GM12878 (cell line): ENCODE measurements at regions not wholly inside any gene's neighbourhood (a gene's known extent, or its start where the extent isn't known, plus 50 kb on each side); places are given as distances from the start of the nearest gene placed in this dataset.

ENCODE experiments used
- ATAC-seq: fragments of 200-7000 bp; cut with Tn5 transposase; 3 replicates; pipeline ENCODE4 v1.9.1; 2020; ENCODE audit warnings: mild to moderate bottlenecking, moderate library complexity
- BruUV-seq: library from RNA; stranded (reverse); fragments of 400-500 nt; replicated peaks from 2 replicates; lab custom pipeline; 2021; lab: Mats Ljungman, UMichigan
- CTCF ChIA-PET: fragments of 300-600 bp; sonication (Branson Sonifier 250); formaldehyde crosslinking; extraction: SDS; loops from one replicate; lab custom pipeline; 2021; ENCODE audit warnings: inconsistent platforms; lab: Yijun Ruan, JAX
- POLR2A ChIA-PET: fragments of 350-600 bp; formaldehyde crosslinking; extraction: SDS; loops from one replicate; lab custom pipeline; 2021; ENCODE audit warnings: inconsistent platforms; lab: Charles Lee
- RAD21 ChIA-PET: fragments of 300-600 bp; sonication (Branson Sonifier 250); formaldehyde crosslinking; loops from one replicate; lab custom pipeline; 2023; ENCODE audit warnings: antibody characterized with exemption; ENCODE audit not compliant: unreplicated experiment; lab: Charles Lee
- SMC1A ChIA-PET: fragments of 300-600 bp; sonication (Branson Sonifier 250); formaldehyde crosslinking; loops from one replicate; lab custom pipeline; 2023; ENCODE audit not compliant: unreplicated experiment, uncharacterized antibody; lab: Charles Lee
- DNase-seq: peaks from one replicate; pipeline ENCODE4 v3.0.0-alpha.2; 2011; ENCODE audit warnings: low read depth, low spot score
- FAIRE-seq: peaks from 3 replicates; lab custom pipeline; 2011; peaks lifted over from hg19 to GRCh38; lab: Jason Lieb, UNC
- H2AFZ ChIP-seq: 2 replicates; pipeline ENCODE4 v1.6.0; 2011; ENCODE audit warnings: low read depth, low read length, control low read depth; ENCODE audit not compliant: control insufficient read depth
- H3K27ac ChIP-seq: 2 replicates; pipeline ENCODE4 v1.5.1; 2011; ENCODE audit warnings: control low read depth; ENCODE audit not compliant: control insufficient read depth, insufficient read depth
- H3K27me3 ChIP-seq, 2 experiments: replicated peaks in 1 of 2; 2 replicates each; pipeline versions ENCODE4 v1.6.0 to v1.6.1; 2011; ENCODE audit warnings: low read length in 1 of 2; ENCODE audit not compliant: control insufficient read depth in 2 of 2, insufficient read depth in 2 of 2
- H3K36me3 ChIP-seq, 2 experiments: 2 replicates each; pipeline ENCODE4 v1.5.1; 2011; ENCODE audit warnings: low read length in 1 of 2; ENCODE audit not compliant: control insufficient read depth in 2 of 2, insufficient read depth in 2 of 2
- H3K4me1 ChIP-seq: 2 replicates; pipeline ENCODE4 v1.6.1; 2011; ENCODE audit warnings: mild to moderate bottlenecking, low read length, moderate library complexity, mixed read lengths; ENCODE audit not compliant: control insufficient read depth, insufficient read depth
- H3K4me2 ChIP-seq: 2 replicates; pipeline ENCODE4 v1.6.0; 2011; ENCODE audit warnings: control low read depth; ENCODE audit not compliant: control insufficient read depth, insufficient read depth
- H3K4me3 ChIP-seq: fragments of 200-600 bp; sonication (generic); 2 replicates; pipeline ENCODE4 v1.5.1; 2016
- H3K79me2 ChIP-seq: 2 replicates; pipeline ENCODE4 v1.6.0; 2011; ENCODE audit warnings: low read length; ENCODE audit not compliant: control insufficient read depth, insufficient read depth
- H3K9ac ChIP-seq: 2 replicates; pipeline ENCODE4 v1.8.0; 2011; ENCODE audit warnings: low read length, control low read depth, mixed read lengths; ENCODE audit not compliant: control insufficient read depth, insufficient read depth
- H3K9me3 ChIP-seq: replicated peaks from 3 replicates; pipeline ENCODE4 v1.5.1; 2011; ENCODE audit warnings: mild to moderate bottlenecking, low read length; ENCODE audit not compliant: control insufficient read depth, insufficient read depth
- H4K20me1 ChIP-seq: 2 replicates; pipeline ENCODE4 v1.6.0; 2011; ENCODE audit not compliant: control insufficient read depth, insufficient read depth
- CBFB ChIP-seq: IDR thresholded peaks from 2 replicates; pipeline ENCODE4 v1.6.1; 2016; ENCODE audit warnings: antibody characterized with exemption, low read depth
- CREB1 ChIP-seq: IDR thresholded peaks from 2 replicates; pipeline ENCODE4 v1.6.1; 2012; ENCODE audit warnings: low read depth, mild to moderate bottlenecking, inconsistent platforms
- ESRRA ChIP-seq: IDR thresholded peaks from 2 replicates; pipeline ENCODE4 v1.6.1; 2012; ENCODE audit warnings: mild to moderate bottlenecking, low read length, improper control_type of control experiment
- FOXK2 ChIP-seq: fragments of 450-650 bp; IDR thresholded peaks from 2 replicates; pipeline ENCODE4 v1.6.1; 2017; ENCODE audit warnings: mild to moderate bottlenecking, moderate library complexity
- IKZF2 ChIP-seq, 2 experiments: fragments of 450-650 bp; IDR thresholded peaks; 2 replicates each; pipeline ENCODE4 v1.6.1; 2017; ENCODE audit warnings: mild to moderate bottlenecking in 2 of 2, moderate library complexity in 2 of 2
- PML ChIP-seq: IDR thresholded peaks from 2 replicates; pipeline ENCODE4 v1.6.1; 2012; ENCODE audit warnings: low read length, inconsistent platforms
- POLR2A ChIP-seq: IDR thresholded peaks from 2 replicates; pipeline ENCODE4 v1.6.1; 2011; ENCODE audit warnings: low read depth, mild to moderate bottlenecking, low read length
- SIX5 ChIP-seq: IDR thresholded peaks from 2 replicates; pipeline ENCODE4 v1.6.1; 2011; ENCODE audit warnings: mild to moderate bottlenecking, low read depth, low read length, moderate library complexity; ENCODE audit not compliant: severe bottlenecking
- YY1 ChIP-seq: IDR thresholded peaks from 2 replicates; pipeline ENCODE4 v1.6.1; 2011; ENCODE audit warnings: low read depth, mild to moderate bottlenecking, low read length
- WGBS: methylation state at CpG from one replicate; pipeline ENCODE4 v1.1.6; 2016; ENCODE audit warnings: low lambda C conversion rate; ENCODE audit not compliant: insufficient replicate concordance, insufficient coverage; ENCODE audit errors: missing lambda C conversion rate; 5-methylcytosine and 5-hydroxymethylcytosine counted together
- in situ Hi-C: fragments of 300-500 bp; cut with MboI; formaldehyde crosslinking; loops from 9 replicates; pipeline ENCODE4 v1.14.3; 2018; ENCODE audit warnings: mixed read lengths
- intact Hi-C: fragments of 100-400 bp; cut with micrococcal nuclease; formaldehyde crosslinking; loops from one replicate; pipeline ENCODE4 v1.14.2; 2022; ENCODE audit not compliant: unreplicated experiment
- TF ChIP-seq, protein P1 (sequence below): IDR thresholded peaks from 2 replicates; pipeline ENCODE4 v1.6.1; 2012; ENCODE audit warnings: improper control_type of control experiment, low read depth, low read length; ENCODE audit not compliant: insufficient replicate concordance
- TF ChIP-seq, protein P2 (sequence below), 3 experiments: IDR thresholded peaks in 2 of 3; conservative IDR thresholded peaks in 1 of 3; 2 replicates each; pipeline ENCODE4 v1.5.1; 2011; ENCODE audit warnings: low read depth in 3 of 3, low read length in 3 of 3, mild to moderate bottlenecking in 3 of 3, control low read depth in 2 of 3, moderate library complexity in 2 of 3, inconsistent platforms in 1 of 3, mixed read lengths in 1 of 3; ENCODE audit not compliant: control insufficient read depth in 2 of 3, insufficient read depth in 1 of 3; ENCODE audit errors: extremely low read depth in 1 of 3

DNA sequence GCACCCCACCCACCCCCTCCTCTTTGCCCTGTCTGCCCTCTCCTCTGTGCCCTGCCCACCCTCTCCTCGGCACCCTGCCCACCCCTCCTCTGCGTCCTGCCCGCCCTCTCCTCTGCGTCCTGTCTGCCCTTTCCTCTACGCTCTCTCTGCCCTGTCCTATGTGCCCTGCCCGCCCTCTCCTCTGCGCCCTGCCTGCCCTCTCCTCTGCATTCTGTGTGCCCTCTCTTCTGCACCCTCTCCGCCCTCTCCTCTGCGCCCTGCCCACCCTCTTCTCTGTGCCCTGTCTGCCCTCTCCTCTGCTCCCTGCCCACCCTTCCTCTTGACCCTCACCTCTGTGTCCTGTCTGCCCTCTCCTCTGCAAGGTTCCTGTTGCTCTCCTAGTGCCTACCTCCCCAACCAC, 233.6 kb downstream of the SMAD2 start:
- WGBS, result 0% methylated on average over 1 of the region's 9 CpGs
- intact Hi-C loops, result no loop called here
- ATAC-seq, result no peak

DNA sequence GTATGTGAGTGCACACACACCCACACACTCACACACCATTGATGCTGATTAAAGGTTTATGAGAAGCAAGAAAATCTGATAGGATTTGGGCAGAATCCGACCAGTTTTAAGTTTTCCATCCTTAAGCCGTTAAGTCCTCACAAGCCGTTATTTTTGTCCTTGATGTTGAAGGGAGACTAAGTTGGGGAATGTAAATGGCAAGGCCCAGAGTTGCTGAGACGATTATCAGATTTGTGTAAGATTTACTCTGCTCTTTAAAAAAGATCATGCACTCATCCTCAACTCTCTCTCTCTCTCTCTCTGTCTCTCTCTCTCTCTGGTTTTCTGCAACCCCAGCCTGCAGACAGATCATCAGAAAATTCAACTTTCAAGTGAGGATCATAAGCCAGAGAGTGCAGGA, 238.8 kb downstream of the SMAD2 start:
- ATAC-seq (no peak), FAIRE-seq (no peak), DNase-seq (no peak)
- Histone ChIP-seq H3K36me3 (no peaks in the 10 kb centered on the region), H3K9me3 (no peaks in the 10 kb centered on the region), H3K9ac (no peak overlapping the region), H3K4me3 (no peak overlapping the region), H3K4me2 (no peak overlapping the region), H2AFZ (no peak overlapping the region), H4K20me1 (no peaks in the 10 kb centered on the region), H3K4me1 (no peaks in the 10 kb centered on the region), H3K27me3 (no peaks in the 10 kb centered on the region), H3K79me2 (no peaks in the 10 kb centered on the region), H3K27ac (no peak overlapping the region)
- intact Hi-C loops, result no loop called here
- WGBS, result 46% methylated on average over 4 of the region's 4 CpGs
- CTCF ChIA-PET, result no interaction called here
- POLR2A ChIA-PET, result no interaction called here
- no TSS peak for BruUV-seq
- RAD21 ChIA-PET, result no interaction called here
- in situ Hi-C loops, result no loop called here
- SMC1A ChIA-PET, result no interaction called here
- TF ChIP-seq POLR2A (no peak), CBFB (no peak), PML (no peak), ESRRA (no peak), CREB1 (no peak)
- TF ChIP-seq, protein P1, sequence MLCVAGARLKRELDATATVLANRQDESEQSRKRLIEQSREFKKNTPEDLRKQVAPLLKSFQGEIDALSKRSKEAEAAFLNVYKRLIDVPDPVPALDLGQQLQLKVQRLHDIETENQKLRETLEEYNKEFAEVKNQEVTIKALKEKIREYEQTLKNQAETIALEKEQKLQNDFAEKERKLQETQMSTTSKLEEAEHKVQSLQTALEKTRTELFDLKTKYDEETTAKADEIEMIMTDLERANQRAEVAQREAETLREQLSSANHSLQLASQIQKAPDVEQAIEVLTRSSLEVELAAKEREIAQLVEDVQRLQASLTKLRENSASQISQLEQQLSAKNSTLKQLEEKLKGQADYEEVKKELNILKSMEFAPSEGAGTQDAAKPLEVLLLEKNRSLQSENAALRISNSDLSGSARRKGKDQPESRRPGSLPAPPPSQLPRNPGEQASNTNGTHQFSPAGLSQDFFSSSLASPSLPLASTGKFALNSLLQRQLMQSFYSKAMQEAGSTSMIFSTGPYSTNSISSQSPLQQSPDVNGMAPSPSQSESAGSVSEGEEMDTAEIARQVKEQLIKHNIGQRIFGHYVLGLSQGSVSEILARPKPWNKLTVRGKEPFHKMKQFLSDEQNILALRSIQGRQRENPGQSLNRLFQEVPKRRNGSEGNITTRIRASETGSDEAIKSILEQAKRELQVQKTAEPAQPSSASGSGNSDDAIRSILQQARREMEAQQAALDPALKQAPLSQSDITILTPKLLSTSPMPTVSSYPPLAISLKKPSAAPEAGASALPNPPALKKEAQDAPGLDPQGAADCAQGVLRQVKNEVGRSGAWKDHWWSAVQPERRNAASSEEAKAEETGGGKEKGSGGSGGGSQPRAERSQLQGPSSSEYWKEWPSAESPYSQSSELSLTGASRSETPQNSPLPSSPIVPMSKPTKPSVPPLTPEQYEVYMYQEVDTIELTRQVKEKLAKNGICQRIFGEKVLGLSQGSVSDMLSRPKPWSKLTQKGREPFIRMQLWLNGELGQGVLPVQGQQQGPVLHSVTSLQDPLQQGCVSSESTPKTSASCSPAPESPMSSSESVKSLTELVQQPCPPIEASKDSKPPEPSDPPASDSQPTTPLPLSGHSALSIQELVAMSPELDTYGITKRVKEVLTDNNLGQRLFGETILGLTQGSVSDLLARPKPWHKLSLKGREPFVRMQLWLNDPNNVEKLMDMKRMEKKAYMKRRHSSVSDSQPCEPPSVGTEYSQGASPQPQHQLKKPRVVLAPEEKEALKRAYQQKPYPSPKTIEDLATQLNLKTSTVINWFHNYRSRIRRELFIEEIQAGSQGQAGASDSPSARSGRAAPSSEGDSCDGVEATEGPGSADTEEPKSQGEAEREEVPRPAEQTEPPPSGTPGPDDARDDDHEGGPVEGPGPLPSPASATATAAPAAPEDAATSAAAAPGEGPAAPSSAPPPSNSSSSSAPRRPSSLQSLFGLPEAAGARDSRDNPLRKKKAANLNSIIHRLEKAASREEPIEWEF, result no peak

More for the DNA sequence above, 233.6 kb downstream of the SMAD2 start:
- H4K20me1 ChIP-seq, result no peaks in the 10 kb centered on the region
- CTCF ChIA-PET, result no interaction called here
- no peaks in the 10 kb centered on the region for H3K27me3 ChIP-seq
- H3K4me2 ChIP-seq, result no peak overlapping the region
- FAIRE-seq, result no peak
- no peak overlapping the region for H3K9ac ChIP-seq
- H3K79me2 ChIP-seq, result no peaks in the 10 kb centered on the region
- no peak overlapping the region for H2AFZ ChIP-seq
- H3K36me3 ChIP-seq, result no peaks in the 10 kb centered on the region
- no peaks in the 10 kb centered on the region for H3K4me1 ChIP-seq
- H3K27ac ChIP-seq, result no peak overlapping the region
- in situ Hi-C loops, result no loop called here
- BruUV-seq, result no TSS peak
- TF ChIP-seq POLR2A, result no peak
- TF ChIP-seq SIX5, result no peak
- TF ChIP-seq FOXK2, result no peak
- no peak for TF ChIP-seq IKZF2 (IDR thresholded peaks at IDR 0.05)
- TF ChIP-seq YY1, result no peak
- TF ChIP-seq, protein P2, sequence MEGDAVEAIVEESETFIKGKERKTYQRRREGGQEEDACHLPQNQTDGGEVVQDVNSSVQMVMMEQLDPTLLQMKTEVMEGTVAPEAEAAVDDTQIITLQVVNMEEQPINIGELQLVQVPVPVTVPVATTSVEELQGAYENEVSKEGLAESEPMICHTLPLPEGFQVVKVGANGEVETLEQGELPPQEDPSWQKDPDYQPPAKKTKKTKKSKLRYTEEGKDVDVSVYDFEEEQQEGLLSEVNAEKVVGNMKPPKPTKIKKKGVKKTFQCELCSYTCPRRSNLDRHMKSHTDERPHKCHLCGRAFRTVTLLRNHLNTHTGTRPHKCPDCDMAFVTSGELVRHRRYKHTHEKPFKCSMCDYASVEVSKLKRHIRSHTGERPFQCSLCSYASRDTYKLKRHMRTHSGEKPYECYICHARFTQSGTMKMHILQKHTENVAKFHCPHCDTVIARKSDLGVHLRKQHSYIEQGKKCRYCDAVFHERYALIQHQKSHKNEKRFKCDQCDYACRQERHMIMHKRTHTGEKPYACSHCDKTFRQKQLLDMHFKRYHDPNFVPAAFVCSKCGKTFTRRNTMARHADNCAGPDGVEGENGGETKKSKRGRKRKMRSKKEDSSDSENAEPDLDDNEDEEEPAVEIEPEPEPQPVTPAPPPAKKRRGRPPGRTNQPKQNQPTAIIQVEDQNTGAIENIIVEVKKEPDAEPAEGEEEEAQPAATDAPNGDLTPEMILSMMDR (IDR thresholded peaks at IDR 0.05 in 2 of 3, conservative IDR thresholded peaks at IDR 0.05 in 1 of 3; ENCODE audit: control insufficient read depth in 2 of 3, extremely low read depth in 1 of 3, insufficient read depth in 1 of 3, low read depth in 3 of 3, low read length in 3 of 3), result no peak
- no peaks in the 10 kb centered on the region for H3K9me3 ChIP-seq
- SMC1A ChIA-PET, result no interaction called here
- RAD21 ChIA-PET, result no interaction called here
- POLR2A ChIA-PET, result no interaction called here
- H3K4me3 ChIP-seq, result no peak overlapping the region
- DNase-seq, result no peak
